H9 (cell line): ENCODE measurements at regions not wholly inside any gene's neighbourhood (a gene's known extent, or its start where the extent isn't known, plus 50 kb on each side); places are given as distances from the start of the nearest gene placed in this dataset.

Experiments used
- DNase-seq: peaks from one replicate; pipeline ENCODE4 v3.0.0-alpha.2; 2017
- H2AFZ ChIP-seq: one replicate; pipeline ENCODE4 v1.6.1; 2013; ENCODE audit warnings: mild to moderate bottlenecking, low read length, control low read depth, moderate library complexity
- H2AK5ac ChIP-seq: 2 replicates; pipeline ENCODE4 v1.6.1; 2013; ENCODE audit warnings: low read length, control low read depth, mixed read lengths; ENCODE audit not compliant: insufficient read length
- H2BK120ac ChIP-seq: one replicate; pipeline ENCODE4 v1.6.1; 2013; ENCODE audit warnings: low read depth, mild to moderate bottlenecking, low read length, control low read depth, inconsistent platforms; ENCODE audit not compliant: poor library complexity, severe bottlenecking
- H2BK12ac ChIP-seq: 2 replicates; pipeline ENCODE4 v1.6.1; 2013; ENCODE audit warnings: low read length, control low read depth, mixed read lengths, low read depth; ENCODE audit not compliant: insufficient read length
- H2BK15ac ChIP-seq: 2 replicates; pipeline ENCODE4 v1.6.1; 2013; ENCODE audit warnings: low read depth, low read length, control low read depth
- H2BK20ac ChIP-seq: one replicate; pipeline ENCODE4 v1.6.1; 2013; ENCODE audit warnings: low read depth, mild to moderate bottlenecking, low read length, control low read depth, inconsistent platforms; ENCODE audit not compliant: poor library complexity, severe bottlenecking
- H2BK5ac ChIP-seq: 2 replicates; pipeline ENCODE4 v1.6.1; 2013; ENCODE audit warnings: low read length, control low read depth, mixed read lengths; ENCODE audit not compliant: insufficient read length
- H3K14ac ChIP-seq: 2 replicates; pipeline ENCODE4 v1.6.1; 2013; ENCODE audit warnings: low read length, control low read depth; ENCODE audit not compliant: insufficient read depth
- H3K18ac ChIP-seq: 2 replicates; pipeline ENCODE4 v1.6.1; 2013; ENCODE audit warnings: low read depth, mild to moderate bottlenecking, mixed read lengths, low read length, control low read depth; ENCODE audit not compliant: insufficient read length
- H3K23ac ChIP-seq: 2 replicates; pipeline ENCODE4 v1.6.1; 2013; ENCODE audit warnings: low read length, control low read depth, mixed read lengths, low read depth; ENCODE audit not compliant: insufficient read length
- H3K23me2 ChIP-seq: 2 replicates; pipeline ENCODE4 v1.6.1; 2013; ENCODE audit warnings: low read depth, mild to moderate bottlenecking, mixed read lengths, low read length, control low read depth; ENCODE audit not compliant: insufficient read length, poor library complexity, severe bottlenecking
- H3K27ac ChIP-seq: 2 replicates; pipeline ENCODE4 v1.5.1; 2013; ENCODE audit warnings: low read length, control low read depth, mixed read lengths, low read depth; ENCODE audit not compliant: insufficient read length
- H3K27me3 ChIP-seq: 2 replicates; pipeline ENCODE4 v1.6.1; 2013; ENCODE audit warnings: low read length, control low read depth, inconsistent platforms; ENCODE audit not compliant: insufficient read depth
- H3K4ac ChIP-seq: 2 replicates; pipeline ENCODE4 v1.6.1; 2013; ENCODE audit warnings: low read depth, mild to moderate bottlenecking, control low read depth, inconsistent platforms, low read length, moderate library complexity
- H3K4me1 ChIP-seq: 2 replicates; pipeline ENCODE4 v1.6.1; 2013; ENCODE audit warnings: low read length, control low read depth, inconsistent platforms; ENCODE audit not compliant: insufficient read depth
- H3K4me2 ChIP-seq: 2 replicates; pipeline ENCODE4 v1.6.1; 2013; ENCODE audit warnings: low read length, control low read depth, mixed read lengths; ENCODE audit not compliant: insufficient read length, insufficient read depth
- H3K56ac ChIP-seq: 2 replicates; pipeline ENCODE4 v1.6.1; 2013; ENCODE audit warnings: low read depth, mild to moderate bottlenecking, mixed read lengths, low read length, control low read depth; ENCODE audit not compliant: insufficient read length
- H3K79me1 ChIP-seq: 2 replicates; pipeline ENCODE4 v1.6.1; 2013; ENCODE audit warnings: low read depth, mild to moderate bottlenecking, moderate library complexity, low read length, control low read depth, inconsistent platforms; ENCODE audit not compliant: insufficient read depth, poor library complexity, severe bottlenecking
- H3K79me2 ChIP-seq: 2 replicates; pipeline ENCODE4 v1.6.1; 2013; ENCODE audit warnings: low read length, control low read depth, inconsistent platforms; ENCODE audit not compliant: insufficient read depth
- H3K9ac ChIP-seq: 2 replicates; pipeline ENCODE4 v1.6.1; 2013; ENCODE audit warnings: low read length, control low read depth, mixed read lengths; ENCODE audit not compliant: insufficient read length; ENCODE audit errors: extremely low read depth
- H3K9me3 ChIP-seq: one replicate; pipeline ENCODE4 v1.6.1; 2013; ENCODE audit warnings: low read depth, low read length, inconsistent platforms; ENCODE audit not compliant: control insufficient read depth
- H3T11ph ChIP-seq: one replicate; pipeline ENCODE4 v1.6.1; 2013; ENCODE audit warnings: mild to moderate bottlenecking, low read length, control low read depth, inconsistent platforms
- H4K20me1 ChIP-seq: one replicate; pipeline ENCODE4 v1.6.1; 2013; ENCODE audit not compliant: control insufficient read depth, insufficient read length, insufficient read depth
- H4K5ac ChIP-seq: 2 replicates; pipeline ENCODE4 v1.6.1; 2013; ENCODE audit warnings: low read depth, mild to moderate bottlenecking, mixed read lengths, low read length, control low read depth; ENCODE audit not compliant: insufficient read length
- H4K8ac ChIP-seq: replicated peaks from 2 replicates; pipeline ENCODE4 v1.6.1; 2013; ENCODE audit warnings: low read length, control low read depth, mixed read lengths, low read depth; ENCODE audit not compliant: insufficient read length
- H4K91ac ChIP-seq: 2 replicates; pipeline ENCODE4 v1.6.1; 2013; ENCODE audit warnings: low read depth, mild to moderate bottlenecking, moderate library complexity, mixed read lengths, low read length, control low read depth; ENCODE audit not compliant: insufficient read length
- H3K27ac Mint-ChIP-seq, 3 experiments: 2 replicates in 2 of 3; 3 replicates in 1 of 3; pipeline ENCODE4 v1.8.0; 2020 to 2021; ENCODE audit warnings: mixed read lengths in 3 of 3, mild to moderate bottlenecking in 1 of 3, moderate library complexity in 1 of 3
- H3K27me3 Mint-ChIP-seq: 2 replicates; pipeline ENCODE4 v1.8.0; 2021; ENCODE audit warnings: low read depth, mild to moderate bottlenecking, moderate library complexity, mixed read lengths
- H3K36me3 Mint-ChIP-seq, 3 experiments: 2 replicates in 2 of 3; 3 replicates in 1 of 3; pipeline ENCODE4 v1.8.0; 2020 to 2021; ENCODE audit warnings: low read depth in 3 of 3, mixed read lengths in 3 of 3; ENCODE audit not compliant: insufficient read depth in 1 of 3
- H3K4me1 Mint-ChIP-seq, 2 experiments: 2 replicates each; pipeline ENCODE4 v1.8.0; 2020; ENCODE audit warnings: mixed read lengths in 2 of 2
- H3K4me3 Mint-ChIP-seq, 2 experiments: 2 replicates in 1 of 2; 3 replicates in 1 of 2; pipeline ENCODE4 v1.8.0; 2020 to 2021; ENCODE audit warnings: mild to moderate bottlenecking in 2 of 2, mixed read lengths in 2 of 2, moderate library complexity in 1 of 2
- H3K9me3 Mint-ChIP-seq, 2 experiments: 2 replicates in 1 of 2; 3 replicates in 1 of 2; pipeline ENCODE4 v1.8.0; 2020; ENCODE audit warnings: mild to moderate bottlenecking in 2 of 2, mixed read lengths in 2 of 2, moderate library complexity in 1 of 2
- TF ChIP-seq, protein P1 (sequence below): fragments of 200-600 bp; sonication (generic); conservative IDR thresholded peaks from 3 replicates; pipeline ENCODE4 v1.8.0; 2021; ENCODE audit warnings: antibody characterized with exemption, mild to moderate bottlenecking

DNA sequence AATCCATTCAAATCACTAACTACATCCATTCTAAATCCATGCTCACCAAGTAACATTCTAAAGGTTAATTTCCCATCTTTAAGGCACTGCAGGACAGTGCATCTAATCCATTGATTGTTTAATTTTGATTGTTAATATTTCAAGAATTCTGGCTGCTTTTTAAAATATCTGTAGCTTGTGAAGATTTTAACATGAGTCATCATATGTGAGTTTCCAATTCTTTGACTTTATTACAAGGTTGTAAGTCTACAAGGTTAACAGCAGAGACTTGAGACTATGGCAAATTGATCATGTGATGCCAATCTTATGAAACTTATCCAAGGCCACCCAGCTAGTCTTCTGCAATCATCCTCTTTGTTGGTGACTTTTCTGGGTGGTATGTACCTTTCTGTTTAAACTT, 349.2 kb upstream of the ZC3H15 start:
- no peak overlapping the region for H2AFZ ChIP-seq
- no peak overlapping the region for H3K23ac ChIP-seq
- H3K9me3 Mint-ChIP-seq, result no peaks in the 10 kb centered on the region
- no peaks in the 10 kb centered on the region for H3K79me1 ChIP-seq
- H3K79me2 ChIP-seq, result no peaks in the 10 kb centered on the region
- no peaks in the 10 kb centered on the region for H3K27me3 Mint-ChIP-seq
- no peak overlapping the region for H2BK20ac ChIP-seq
- no peak overlapping the region for H3K4me3 Mint-ChIP-seq
- H3K4me1 Mint-ChIP-seq, result peaks cover 2 to 4% of the 10 kb centered on the region in 2 experiments; a peak in 2 of 4 replicates
- no peaks in the 10 kb centered on the region for H3K27me3 ChIP-seq
- H3K9ac ChIP-seq, result no peak overlapping the region
- H3K9me3 ChIP-seq, result no peaks in the 10 kb centered on the region
- H3K36me3 Mint-ChIP-seq, result peaks cover 0 to 5% (median 0%) of the 10 kb centered on the region in 3 experiments; a peak in 1 of 7 replicates
- H3K56ac ChIP-seq, result no peak overlapping the region
- no peak overlapping the region for H2BK12ac ChIP-seq
- no peak overlapping the region for H4K91ac ChIP-seq
- H4K20me1 ChIP-seq, result no peaks in the 10 kb centered on the region
- DNase-seq, result no peak
- no peak overlapping the region for H4K5ac ChIP-seq
- no peak overlapping the region for H3K27ac ChIP-seq
- no peak overlapping the region for H3K27ac Mint-ChIP-seq
- H2BK15ac ChIP-seq, result no peak overlapping the region
- H3T11ph ChIP-seq, result no peak overlapping the region
- no peak overlapping the region for H3K14ac ChIP-seq
- no peak overlapping the region for H3K4me2 ChIP-seq
- H3K23me2 ChIP-seq, result no peaks in the 10 kb centered on the region
- no peak overlapping the region for H2BK5ac ChIP-seq
- TF ChIP-seq, protein P1, sequence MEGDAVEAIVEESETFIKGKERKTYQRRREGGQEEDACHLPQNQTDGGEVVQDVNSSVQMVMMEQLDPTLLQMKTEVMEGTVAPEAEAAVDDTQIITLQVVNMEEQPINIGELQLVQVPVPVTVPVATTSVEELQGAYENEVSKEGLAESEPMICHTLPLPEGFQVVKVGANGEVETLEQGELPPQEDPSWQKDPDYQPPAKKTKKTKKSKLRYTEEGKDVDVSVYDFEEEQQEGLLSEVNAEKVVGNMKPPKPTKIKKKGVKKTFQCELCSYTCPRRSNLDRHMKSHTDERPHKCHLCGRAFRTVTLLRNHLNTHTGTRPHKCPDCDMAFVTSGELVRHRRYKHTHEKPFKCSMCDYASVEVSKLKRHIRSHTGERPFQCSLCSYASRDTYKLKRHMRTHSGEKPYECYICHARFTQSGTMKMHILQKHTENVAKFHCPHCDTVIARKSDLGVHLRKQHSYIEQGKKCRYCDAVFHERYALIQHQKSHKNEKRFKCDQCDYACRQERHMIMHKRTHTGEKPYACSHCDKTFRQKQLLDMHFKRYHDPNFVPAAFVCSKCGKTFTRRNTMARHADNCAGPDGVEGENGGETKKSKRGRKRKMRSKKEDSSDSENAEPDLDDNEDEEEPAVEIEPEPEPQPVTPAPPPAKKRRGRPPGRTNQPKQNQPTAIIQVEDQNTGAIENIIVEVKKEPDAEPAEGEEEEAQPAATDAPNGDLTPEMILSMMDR, result no peak
- H3K4ac ChIP-seq, result no peak overlapping the region
- H3K4me1 ChIP-seq, result no peaks in the 10 kb centered on the region
- H4K8ac ChIP-seq, result no peak overlapping the region
- H3K18ac ChIP-seq, result no peak overlapping the region
- no peak overlapping the region for H2AK5ac ChIP-seq
- no peak overlapping the region for H2BK120ac ChIP-seq
